HepG2 (cell line): ENCODE measurements at regions not wholly inside any gene's neighbourhood (a gene's known extent, or its start where the extent isn't known, plus 50 kb on each side); places are given as distances from the start of the nearest gene placed in this dataset.

ENCODE experiments used
- ATAC-seq: fragments of 200-7000 bp; cut with Tn5 transposase; 3 replicates; pipeline ENCODE4 v1.9.1; 2020; ENCODE audit warnings: mild to moderate bottlenecking, moderate library complexity
- BruUV-seq: library from RNA; stranded (reverse); fragments of 400-500 nt; replicated peaks from 2 replicates; lab custom pipeline; 2021; lab: Mats Ljungman, UMichigan
- CTCF ChIA-PET: fragments of 300-600 bp; formaldehyde crosslinking; extraction: SDS; loops from one replicate; lab custom pipeline; 2021; ENCODE audit warnings: low total read pairs, inconsistent platforms, low intra/inter-chr PET ratio; lab: Yijun Ruan, JAX
- POLR2A ChIA-PET: fragments of 350-600 bp; sonication (Branson Sonifier 250); formaldehyde crosslinking; loops from one replicate; lab custom pipeline; 2020; ENCODE audit warnings: antibody characterized with exemption, inconsistent platforms; lab: Yijun Ruan, JAX
- DNase-seq: peaks from one replicate; pipeline ENCODE4 v3.0.0-alpha.2; 2015; ENCODE audit warnings: low spot score
- FAIRE-seq: peaks from 3 replicates; lab custom pipeline; 2011; peaks lifted over from hg19 to GRCh38; lab: Jason Lieb, UNC
- H2AFZ ChIP-seq: one replicate; pipeline ENCODE4 v1.6.1; 2011; ENCODE audit warnings: low read length, inconsistent platforms
- H3K27ac ChIP-seq: fragments of 300-600 bp; 3 replicates; pipeline ENCODE4 v1.8.0; 2011; ENCODE audit warnings: mixed run types, mild to moderate bottlenecking, mixed read lengths, low read length, inconsistent platforms; ENCODE audit not compliant: insufficient read depth; ENCODE audit errors: extremely low read length
- H3K27me3 ChIP-seq, 2 experiments: fragments of 200-600 bp in 1 of 2; 2 replicates in 1 of 2; 3 replicates in 1 of 2; pipeline versions ENCODE4 v1.6.0 to v1.8.0; 2011; ENCODE audit warnings: low read length in 2 of 2, mild to moderate bottlenecking in 2 of 2, moderate library complexity in 2 of 2, inconsistent platforms in 1 of 2; ENCODE audit not compliant: insufficient read depth in 2 of 2, control insufficient read depth in 1 of 2
- H3K36me3 ChIP-seq, 2 experiments: fragments of 200-600 bp in 1 of 2; replicated peaks in 1 of 2; 2 replicates in 1 of 2; 3 replicates in 1 of 2; pipeline versions ENCODE4 v1.5.1 to v1.8.0; 2011; ENCODE audit warnings: low read length in 2 of 2, inconsistent platforms in 1 of 2; ENCODE audit not compliant: insufficient read depth in 2 of 2, control insufficient read depth in 1 of 2
- H3K4me1 ChIP-seq: 2 replicates; pipeline ENCODE4 v1.5.1; 2012; ENCODE audit warnings: low read length, inconsistent platforms; ENCODE audit not compliant: insufficient read depth
- H3K4me2 ChIP-seq: 2 replicates; pipeline ENCODE4 v1.6.0; 2011; ENCODE audit warnings: low read depth, low read length, inconsistent platforms
- H3K4me3 ChIP-seq, 3 experiments: fragments of 200-600 bp in 1 of 3; sonication (generic), shearing (Covaris generic) in 1 of 3; replicated peaks in 1 of 3; 2 replicates each; pipeline ENCODE4 v1.5.1; 2011 to 2016; ENCODE audit warnings: low read length in 3 of 3, inconsistent platforms in 2 of 3, low read depth in 2 of 3, mild to moderate bottlenecking in 2 of 3, control low read depth in 1 of 3, mixed read lengths in 1 of 3; ENCODE audit not compliant: insufficient read depth in 1 of 3
- H3K79me2 ChIP-seq: one replicate; pipeline ENCODE4 v1.6.1; 2011; ENCODE audit warnings: low read length, inconsistent platforms; ENCODE audit not compliant: insufficient read depth
- H3K9ac ChIP-seq: 2 replicates; pipeline ENCODE4 v1.6.0; 2011; ENCODE audit warnings: mild to moderate bottlenecking, low read depth, low read length, inconsistent platforms; ENCODE audit not compliant: insufficient read depth
- H3K9me3 ChIP-seq: 2 replicates; pipeline ENCODE4 v1.5.1; 2012; ENCODE audit warnings: mild to moderate bottlenecking, low read length
- H4K20me1 ChIP-seq: 2 replicates; pipeline ENCODE4 v1.6.0; 2011; ENCODE audit warnings: inconsistent platforms, mild to moderate bottlenecking, low read length, moderate library complexity; ENCODE audit not compliant: insufficient read depth
- GTF3A ChIP-seq: sonication (generic); formaldehyde crosslinking; conservative IDR thresholded peaks from 2 replicates; pipeline ENCODE4 v1.4.0; 2020; ENCODE audit warnings: mild to moderate bottlenecking, missing genetic modification reagents
- SOX13 ChIP-seq, 3 experiments: fragments of 450-650 bp in 1 of 3; sonication (generic) in 1 of 3; formaldehyde crosslinking in 1 of 3; IDR thresholded peaks in 2 of 3; conservative IDR thresholded peaks in 1 of 3; 2 replicates each; pipeline versions ENCODE4 v1.5.0 to v1.6.1; 2016 to 2020; ENCODE audit warnings: antibody characterized with exemption in 1 of 3, mild to moderate bottlenecking in 1 of 3, missing compliant biosample characterization in 1 of 3, missing genetic modification reagents in 1 of 3, moderate library complexity in 1 of 3
- SOX5 ChIP-seq: IDR thresholded peaks from 2 replicates; pipeline ENCODE4 v1.6.1; 2016; ENCODE audit warnings: borderline replicate concordance
- ZNF644 ChIP-seq: IDR thresholded peaks from 2 replicates; pipeline ENCODE4 v1.6.1; 2016; ENCODE audit warnings: low read depth
- ZNF883 ChIP-seq: sonication (generic); formaldehyde crosslinking; IDR thresholded peaks from 2 replicates; pipeline ENCODE4 v1.5.1; 2020; ENCODE audit warnings: mild to moderate bottlenecking, missing genetic modification reagents; ENCODE audit errors: not compliant biosample characterization
- WGBS: methylation state at CpG from one replicate; pipeline ENCODE4 v1.1.6; 2017; ENCODE audit warnings: low lambda C conversion rate; 5-methylcytosine and 5-hydroxymethylcytosine counted together
- in situ Hi-C: cut with HindIII; loops from 2 replicates; pipeline ENCODE4 v1.10.0; 2017; ENCODE audit warnings: low pct_unique_long_range_greater_than_20kb; ENCODE audit not compliant: extremely low pct_ligation_motif_present
- intact Hi-C: fragments of 100-400 bp; cut with micrococcal nuclease; formaldehyde crosslinking; loops from one replicate; pipeline ENCODE4 v1.10.0; 2022; ENCODE audit not compliant: unreplicated experiment
- TF ChIP-seq, protein P1 (sequence below): sonication (generic); formaldehyde crosslinking; IDR thresholded peaks from 2 replicates; pipeline ENCODE4 v1.4.0; 2020; ENCODE audit warnings: low read depth, missing genetic modification reagents
- TF ChIP-seq, protein P2 (sequence below): sonication (generic); formaldehyde crosslinking; IDR thresholded peaks from 2 replicates; pipeline ENCODE4 v1.4.0; 2020; ENCODE audit warnings: missing genetic modification reagents, borderline replicate concordance
- TF ChIP-seq, protein P3 (sequence below): IDR thresholded peaks from 2 replicates; pipeline ENCODE4 v1.4.0; 2020; ENCODE audit warnings: mild to moderate bottlenecking, missing genetic modification reagents

DNA sequence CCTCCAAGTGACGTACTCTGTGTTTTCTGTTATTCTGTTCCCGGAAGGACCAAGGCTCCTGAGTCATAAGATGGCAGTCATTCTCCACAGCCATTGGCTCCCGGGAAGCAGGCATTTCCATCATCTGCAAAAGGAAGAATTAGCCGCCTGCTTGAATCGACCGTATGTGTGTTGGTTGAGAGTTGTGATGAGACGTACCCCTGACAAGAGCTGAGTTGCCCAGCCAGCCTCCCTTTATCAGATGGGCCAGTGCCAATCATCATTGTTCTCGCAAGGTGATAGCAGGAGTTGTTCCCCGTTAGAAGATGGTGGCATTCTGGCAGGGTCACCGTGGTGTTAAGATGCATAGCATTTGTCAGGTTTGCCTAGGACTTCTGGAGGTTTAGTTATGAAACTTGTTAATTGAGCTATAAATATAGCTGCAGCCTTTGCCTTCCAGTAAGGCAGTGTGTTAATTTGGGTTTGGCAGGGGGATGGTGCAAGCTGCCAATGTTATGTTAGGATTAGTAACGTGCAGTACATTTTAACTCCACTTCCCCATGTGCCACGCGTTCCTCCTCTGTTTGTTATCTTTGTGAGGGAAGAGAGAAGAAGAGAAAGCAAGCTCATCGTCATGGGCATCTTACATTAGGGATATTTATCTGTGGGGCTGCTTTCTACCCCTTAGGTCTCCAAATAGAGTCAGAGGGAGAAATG is 652.7 kb upstream of the FANCL start (continued):
- TF ChIP-seq, protein P1, sequence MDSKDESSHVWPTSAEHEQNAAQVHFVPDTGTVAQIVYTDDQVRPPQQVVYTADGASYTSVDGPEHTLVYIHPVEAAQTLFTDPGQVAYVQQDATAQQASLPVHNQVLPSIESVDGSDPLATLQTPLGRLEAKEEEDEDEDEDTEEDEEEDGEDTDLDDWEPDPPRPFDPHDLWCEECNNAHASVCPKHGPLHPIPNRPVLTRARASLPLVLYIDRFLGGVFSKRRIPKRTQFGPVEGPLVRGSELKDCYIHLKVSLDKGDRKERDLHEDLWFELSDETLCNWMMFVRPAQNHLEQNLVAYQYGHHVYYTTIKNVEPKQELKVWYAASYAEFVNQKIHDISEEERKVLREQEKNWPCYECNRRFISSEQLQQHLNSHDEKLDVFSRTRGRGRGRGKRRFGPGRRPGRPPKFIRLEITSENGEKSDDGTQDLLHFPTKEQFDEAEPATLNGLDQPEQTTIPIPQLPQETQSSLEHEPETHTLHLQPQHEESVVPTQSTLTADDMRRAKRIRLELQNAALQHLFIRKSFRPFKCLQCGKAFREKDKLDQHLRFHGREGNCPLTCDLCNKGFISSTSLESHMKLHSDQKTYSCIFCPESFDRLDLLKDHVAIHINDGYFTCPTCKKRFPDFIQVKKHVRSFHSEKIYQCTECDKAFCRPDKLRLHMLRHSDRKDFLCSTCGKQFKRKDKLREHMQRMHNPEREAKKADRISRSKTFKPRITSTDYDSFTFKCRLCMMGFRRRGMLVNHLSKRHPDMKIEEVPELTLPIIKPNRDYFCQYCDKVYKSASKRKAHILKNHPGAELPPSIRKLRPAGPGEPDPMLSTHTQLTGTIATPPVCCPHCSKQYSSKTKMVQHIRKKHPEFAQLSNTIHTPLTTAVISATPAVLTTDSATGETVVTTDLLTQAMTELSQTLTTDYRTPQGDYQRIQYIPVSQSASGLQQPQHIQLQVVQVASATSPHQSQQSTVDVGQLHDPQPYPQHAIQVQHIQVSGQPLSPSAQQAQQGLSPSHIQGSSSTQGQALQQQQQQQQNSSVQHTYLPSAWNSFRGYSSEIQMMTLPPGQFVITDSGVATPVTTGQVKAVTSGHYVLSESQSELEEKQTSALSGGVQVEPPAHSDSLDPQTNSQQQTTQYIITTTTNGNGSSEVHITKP (CRISPR knock-in tag) = no peak

DNA sequence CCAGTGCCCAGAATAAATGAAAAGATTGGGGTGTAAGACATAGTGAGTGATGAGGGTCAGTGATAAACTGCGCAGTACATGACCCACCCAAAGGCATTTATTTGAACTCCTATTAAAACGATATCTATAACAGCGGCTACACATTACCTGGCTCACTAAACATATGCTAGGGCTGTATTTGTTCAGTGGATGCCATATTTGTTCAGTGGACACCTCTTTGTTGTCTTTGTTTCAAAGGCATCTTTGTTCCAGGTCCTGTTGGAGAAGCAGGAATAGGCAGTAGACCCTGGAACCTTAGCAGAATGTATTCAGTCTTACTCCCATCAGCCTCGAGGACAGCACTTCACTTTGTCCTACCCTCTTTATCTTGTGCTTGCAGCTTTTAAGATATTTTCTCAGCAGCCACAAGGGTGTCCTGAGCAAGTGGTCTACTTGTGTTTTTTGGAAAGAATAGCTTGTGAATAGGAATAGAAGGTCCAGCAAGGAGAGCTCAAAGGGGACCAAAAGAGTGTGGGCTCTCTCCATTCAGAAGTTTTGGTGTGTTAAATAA is 650.8 kb upstream of the FANCL start:
- H3K9ac ChIP-seq = no peak overlapping the region
- H2AFZ ChIP-seq = no peak overlapping the region
- DNase-seq (peak; percentile 5), ATAC-seq (peak; percentile 42; the same call in 2 of the 3 replicates), FAIRE-seq (no peak)
- peaks cover 8% of the 10 kb centered on the region; the same call in 1 of the 2 replicates for H3K4me1 ChIP-seq
- H4K20me1 ChIP-seq = no peaks in the 10 kb centered on the region
- TF ChIP-seq SOX13 (IDR thresholded peaks at IDR 0.05) = no peak
- TF ChIP-seq SOX13 (CRISPR knock-in tag; conservative IDR thresholded peaks at IDR 0.05 in 1 of 2, IDR thresholded peaks at IDR 0.05 in 1 of 2) = peak in 1 of 2 experiments; percentile 83; a peak in 2 of 4 replicates
- TF ChIP-seq, protein P2, sequence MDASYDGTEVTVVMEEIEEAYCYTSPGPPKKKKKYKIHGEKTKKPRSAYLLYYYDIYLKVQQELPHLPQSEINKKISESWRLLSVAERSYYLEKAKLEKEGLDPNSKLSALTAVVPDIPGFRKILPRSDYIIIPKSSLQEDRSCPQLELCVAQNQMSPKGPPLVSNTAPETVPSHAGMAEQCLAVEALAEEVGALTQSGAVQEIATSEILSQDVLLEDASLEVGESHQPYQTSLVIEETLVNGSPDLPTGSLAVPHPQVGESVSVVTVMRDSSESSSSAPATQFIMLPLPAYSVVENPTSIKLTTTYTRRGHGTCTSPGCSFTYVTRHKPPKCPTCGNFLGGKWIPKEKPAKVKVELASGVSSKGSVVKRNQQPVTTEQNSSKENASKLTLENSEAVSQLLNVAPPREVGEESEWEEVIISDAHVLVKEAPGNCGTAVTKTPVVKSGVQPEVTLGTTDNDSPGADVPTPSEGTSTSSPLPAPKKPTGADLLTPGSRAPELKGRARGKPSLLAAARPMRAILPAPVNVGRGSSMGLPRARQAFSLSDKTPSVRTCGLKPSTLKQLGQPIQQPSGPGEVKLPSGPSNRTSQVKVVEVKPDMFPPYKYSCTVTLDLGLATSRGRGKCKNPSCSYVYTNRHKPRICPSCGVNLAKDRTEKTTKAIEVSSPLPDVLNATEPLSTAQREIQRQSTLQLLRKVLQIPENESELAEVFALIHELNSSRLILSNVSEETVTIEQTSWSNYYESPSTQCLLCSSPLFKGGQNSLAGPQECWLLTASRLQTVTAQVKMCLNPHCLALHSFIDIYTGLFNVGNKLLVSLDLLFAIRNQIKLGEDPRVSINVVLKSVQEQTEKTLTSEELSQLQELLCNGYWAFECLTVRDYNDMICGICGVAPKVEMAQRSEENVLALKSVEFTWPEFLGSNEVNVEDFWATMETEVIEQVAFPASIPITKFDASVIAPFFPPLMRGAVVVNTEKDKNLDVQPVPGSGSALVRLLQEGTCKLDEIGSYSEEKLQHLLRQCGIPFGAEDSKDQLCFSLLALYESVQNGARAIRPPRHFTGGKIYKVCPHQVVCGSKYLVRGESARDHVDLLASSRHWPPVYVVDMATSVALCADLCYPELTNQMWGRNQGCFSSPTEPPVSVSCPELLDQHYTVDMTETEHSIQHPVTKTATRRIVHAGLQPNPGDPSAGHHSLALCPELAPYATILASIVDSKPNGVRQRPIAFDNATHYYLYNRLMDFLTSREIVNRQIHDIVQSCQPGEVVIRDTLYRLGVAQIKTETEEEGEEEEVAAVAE (CRISPR knock-in tag) = no peak
- no peak for TF ChIP-seq ZNF883 (CRISPR knock-in tag)
- peak; percentile 67; the same call in 1 of the 2 replicates for TF ChIP-seq SOX5 (CRISPR knock-in tag)
- TF ChIP-seq ZNF644 (CRISPR knock-in tag) = peak; percentile 11; the same call in 1 of the 2 replicates
- no peak for TF ChIP-seq GTF3A (CRISPR knock-in tag)
- TF ChIP-seq, protein P3, sequence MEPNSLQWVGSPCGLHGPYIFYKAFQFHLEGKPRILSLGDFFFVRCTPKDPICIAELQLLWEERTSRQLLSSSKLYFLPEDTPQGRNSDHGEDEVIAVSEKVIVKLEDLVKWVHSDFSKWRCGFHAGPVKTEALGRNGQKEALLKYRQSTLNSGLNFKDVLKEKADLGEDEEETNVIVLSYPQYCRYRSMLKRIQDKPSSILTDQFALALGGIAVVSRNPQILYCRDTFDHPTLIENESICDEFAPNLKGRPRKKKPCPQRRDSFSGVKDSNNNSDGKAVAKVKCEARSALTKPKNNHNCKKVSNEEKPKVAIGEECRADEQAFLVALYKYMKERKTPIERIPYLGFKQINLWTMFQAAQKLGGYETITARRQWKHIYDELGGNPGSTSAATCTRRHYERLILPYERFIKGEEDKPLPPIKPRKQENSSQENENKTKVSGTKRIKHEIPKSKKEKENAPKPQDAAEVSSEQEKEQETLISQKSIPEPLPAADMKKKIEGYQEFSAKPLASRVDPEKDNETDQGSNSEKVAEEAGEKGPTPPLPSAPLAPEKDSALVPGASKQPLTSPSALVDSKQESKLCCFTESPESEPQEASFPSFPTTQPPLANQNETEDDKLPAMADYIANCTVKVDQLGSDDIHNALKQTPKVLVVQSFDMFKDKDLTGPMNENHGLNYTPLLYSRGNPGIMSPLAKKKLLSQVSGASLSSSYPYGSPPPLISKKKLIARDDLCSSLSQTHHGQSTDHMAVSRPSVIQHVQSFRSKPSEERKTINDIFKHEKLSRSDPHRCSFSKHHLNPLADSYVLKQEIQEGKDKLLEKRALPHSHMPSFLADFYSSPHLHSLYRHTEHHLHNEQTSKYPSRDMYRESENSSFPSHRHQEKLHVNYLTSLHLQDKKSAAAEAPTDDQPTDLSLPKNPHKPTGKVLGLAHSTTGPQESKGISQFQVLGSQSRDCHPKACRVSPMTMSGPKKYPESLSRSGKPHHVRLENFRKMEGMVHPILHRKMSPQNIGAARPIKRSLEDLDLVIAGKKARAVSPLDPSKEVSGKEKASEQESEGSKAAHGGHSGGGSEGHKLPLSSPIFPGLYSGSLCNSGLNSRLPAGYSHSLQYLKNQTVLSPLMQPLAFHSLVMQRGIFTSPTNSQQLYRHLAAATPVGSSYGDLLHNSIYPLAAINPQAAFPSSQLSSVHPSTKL (CRISPR knock-in tag) = 0 out of 2 replicates have a peak, but pooled peaks have one; percentile 21
- no peak overlapping the region for H3K4me2 ChIP-seq
- no peak overlapping the region for H3K4me3 ChIP-seq
- no TSS peak for BruUV-seq
- in situ Hi-C loops = no loop called here
- no peak overlapping the region for H3K27ac ChIP-seq
- no peaks in the 10 kb centered on the region for H3K9me3 ChIP-seq
- intact Hi-C loops = no loop called here
- no peaks in the 10 kb centered on the region for H3K27me3 ChIP-seq
- CTCF ChIA-PET = no interaction called here
- H3K79me2 ChIP-seq = no peaks in the 10 kb centered on the region
- POLR2A ChIA-PET = no interaction called here
- no peaks in the 10 kb centered on the region for H3K36me3 ChIP-seq
- WGBS = 39% methylated on average over 4 of the region's 4 CpGs
